Heart left ventricle (tissue), 16 donors: ENCODE measurements at regions not wholly inside any gene's neighbourhood (a gene's known extent, or its start where the extent isn't known, plus 50 kb on each side); places are given as distances from the start of the nearest gene placed in this dataset.

ENCODE experiments used
- ATAC-seq, 4 donors: fragments of 200-7000 bp; cut with Tn5 transposase; one replicate each; pipeline ENCODE4 v1.9.1; 2020 to 2022; ENCODE audit warnings: moderate library complexity in 4 of 4, mild to moderate bottlenecking in 3 of 4, moderate number of reproducible peaks in 1 of 4
- DNase-seq, 5 donors: peaks; one replicate each; pipeline ENCODE4 v3.0.0-alpha.2; 2020
- H3K27ac ChIP-seq, 12 donors: fragments of 200-600 bp; sonication (generic) in 4 of 12; one replicate each; pipeline versions ENCODE4 v1.5.0 to v1.8.0; 2016 to 2022; ENCODE audit warnings: mild to moderate bottlenecking in 2 of 12
- H3K27me3 ChIP-seq, 9 donors: fragments of 200-600 bp; sonication (generic) in 2 of 9; one replicate each; pipeline versions ENCODE4 v1.5.1 to v1.8.0; 2016 to 2022; ENCODE audit warnings: mild to moderate bottlenecking in 3 of 9
- H3K36me3 ChIP-seq, 9 donors: fragments of 200-600 bp; sonication (generic) in 2 of 9; one replicate each; pipeline versions ENCODE4 v1.5.0 to v1.8.0; 2018 to 2022; ENCODE audit warnings: mild to moderate bottlenecking in 2 of 9
- H3K4me1 ChIP-seq, 12 donors: fragments of 200-600 bp; sonication (generic) in 4 of 12; one replicate each; pipeline versions ENCODE4 v1.5.0 to v1.8.0; 2016 to 2022; ENCODE audit warnings: mild to moderate bottlenecking in 3 of 12
- H3K4me3 ChIP-seq, 12 donors: fragments of 200-600 bp; sonication (generic) in 4 of 12; one replicate each; pipeline versions ENCODE4 v1.5.0 to v1.8.0; 2017 to 2022; ENCODE audit warnings: mild to moderate bottlenecking in 9 of 12, moderate library complexity in 4 of 12
- H3K9me3 ChIP-seq, 12 donors: fragments of 200-600 bp; sonication (generic) in 4 of 12; one replicate each; pipeline versions ENCODE4 v1.5.0 to v1.8.0; 2016 to 2022; ENCODE audit warnings: mild to moderate bottlenecking in 1 of 12
- POLR2A ChIP-seq, 2 donors: fragments of 450-650 bp; IDR thresholded peaks; one replicate each; pipeline ENCODE4 v1.6.1; 2017; ENCODE audit warnings: antibody characterized with exemption in 2 of 2, mild to moderate bottlenecking in 2 of 2, moderate library complexity in 2 of 2
- WGBS, 4 donors: extraction: QIAGEN DNeasy Blood & Tissue Kit in 2 of 4; methylation state at CpG; one replicate each; pipeline versions ENCODE4 v1.1.5 to v1.1.7; 2013 to 2018; 5-methylcytosine and 5-hydroxymethylcytosine counted together
- intact Hi-C, 10 donors: fragments of 100-400 bp; cut with DNase I; formaldehyde crosslinking; loops; one replicate each; pipeline versions ENCODE4 v1.11.1 to v1.14.2; 2022
- TF ChIP-seq, protein P1 (sequence below), 12 donors: fragments of 200-600 bp; sonication (generic) in 4 of 12; IDR thresholded peaks; one replicate each; pipeline versions ENCODE4 v1.5.0 to v1.8.0; 2018 to 2022; ENCODE audit warnings: antibody characterized with exemption in 12 of 12, mild to moderate bottlenecking in 5 of 12
- donor health status: ischemic (EF 13 %, LVEDD 7.1; RV severe dilation, severe dysfunction).
- donor health status: healthy with polysubstance abuse.
- donor health status: DM: no; HTN: yes; CAD: no.
- donor health status: DM: no; HTN: no; CAD: no.
- donor health status: ischemic (EF 25% LVEDD 6.9; RV normal size, moderate dysfunction).
- donor health status: ischemic (EF 25% LVEDD 5.7; RV mildly dilated, moderate dysfunction).
- donor health status: healthy.
- donor health status: DM: yes; HTN: yes; CAD: no.
- donor health status: ischemic (EF 35%, LVEDD 5.7; RV mildly dilated, moderate dysfunction).
- donor health status: nonischemic (EF 11% LVEDD 7.7; RV severe dilation, severe dysfunction).
- donor health status: DM: yes; HTN: yes; CAD: no.
- donor health status: PGD.
- donor health status: ischemic (EF 29% LVEDD 5.4; RV normal size, mild dysfunction).
- donor health status: nonischemic (EF 23%, LVEDD 6.1; RV moderate dilation, normal function).

DNA sequence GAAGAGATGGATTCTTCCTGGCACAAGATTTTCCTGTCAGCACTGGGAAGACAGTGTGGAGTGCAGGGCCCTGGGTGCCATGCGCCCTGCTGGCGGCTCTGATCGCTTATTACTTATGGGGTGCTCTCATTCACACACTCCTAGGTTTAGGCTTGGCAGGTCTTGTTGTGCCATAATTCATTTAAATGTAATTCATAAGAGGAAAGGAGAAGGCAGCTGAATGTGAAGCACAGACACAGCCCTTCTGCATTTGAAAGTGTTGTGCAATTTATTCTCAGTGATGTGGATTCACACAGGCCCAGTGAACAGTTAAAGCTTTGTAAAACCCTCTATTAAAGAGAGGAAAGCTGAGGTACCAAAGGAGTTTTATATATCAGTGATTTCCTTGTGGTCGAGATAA is 249.7 kb downstream of the C4orf33 start:
- Histone ChIP-seq H3K27me3 (peaks cover 0 to 7% (median 0%) of the 10 kb centered on the region in 9 donors), H3K36me3 (no peaks in the 10 kb centered on the region), H3K4me3 (no peak overlapping the region), H3K27ac (no peak overlapping the region), H3K4me1 (peaks cover 0 to 23% (median 0%) of the 10 kb centered on the region in 12 donors), H3K9me3 (no peaks in the 10 kb centered on the region)
- WGBS, 4 donors, result 88 to 96% (median 91%) methylated on average over 4 of the region's 4 CpGs
- ATAC-seq (no peak), DNase-seq (no peak)
- TF ChIP-seq, protein P1, sequence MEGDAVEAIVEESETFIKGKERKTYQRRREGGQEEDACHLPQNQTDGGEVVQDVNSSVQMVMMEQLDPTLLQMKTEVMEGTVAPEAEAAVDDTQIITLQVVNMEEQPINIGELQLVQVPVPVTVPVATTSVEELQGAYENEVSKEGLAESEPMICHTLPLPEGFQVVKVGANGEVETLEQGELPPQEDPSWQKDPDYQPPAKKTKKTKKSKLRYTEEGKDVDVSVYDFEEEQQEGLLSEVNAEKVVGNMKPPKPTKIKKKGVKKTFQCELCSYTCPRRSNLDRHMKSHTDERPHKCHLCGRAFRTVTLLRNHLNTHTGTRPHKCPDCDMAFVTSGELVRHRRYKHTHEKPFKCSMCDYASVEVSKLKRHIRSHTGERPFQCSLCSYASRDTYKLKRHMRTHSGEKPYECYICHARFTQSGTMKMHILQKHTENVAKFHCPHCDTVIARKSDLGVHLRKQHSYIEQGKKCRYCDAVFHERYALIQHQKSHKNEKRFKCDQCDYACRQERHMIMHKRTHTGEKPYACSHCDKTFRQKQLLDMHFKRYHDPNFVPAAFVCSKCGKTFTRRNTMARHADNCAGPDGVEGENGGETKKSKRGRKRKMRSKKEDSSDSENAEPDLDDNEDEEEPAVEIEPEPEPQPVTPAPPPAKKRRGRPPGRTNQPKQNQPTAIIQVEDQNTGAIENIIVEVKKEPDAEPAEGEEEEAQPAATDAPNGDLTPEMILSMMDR (IDR thresholded peaks at IDR 0.05), result no peak
- TF ChIP-seq POLR2A (IDR thresholded peaks at IDR 0.05), result no peak
- intact Hi-C loops, result no loop called here

DNA sequence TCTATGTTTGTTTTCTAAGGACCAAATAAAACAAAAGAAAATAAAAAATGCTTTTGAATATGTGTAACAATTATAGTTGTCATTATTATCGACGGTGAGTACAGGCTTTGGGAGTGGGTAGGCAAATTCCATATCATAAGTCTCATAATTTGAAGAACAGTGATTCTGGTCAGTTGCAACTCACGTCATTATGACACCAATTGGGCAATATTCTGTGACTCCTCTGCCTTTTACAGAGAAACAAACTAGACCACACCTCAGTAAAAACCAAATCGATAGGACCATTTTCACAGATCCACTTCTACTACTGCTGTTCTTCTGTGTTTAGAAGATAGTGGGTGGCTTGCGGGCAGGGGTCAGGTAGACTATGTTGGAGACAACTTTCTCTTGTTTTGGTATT is 250.1 kb downstream of the C4orf33 start:
- ATAC-seq, result no peak
- H3K9me3 ChIP-seq, result no peaks in the 10 kb centered on the region
- no peaks in the 10 kb centered on the region for H3K36me3 ChIP-seq
- peaks cover 0 to 7% (median 0%) of the 10 kb centered on the region in 9 donors for H3K27me3 ChIP-seq
- no peak overlapping the region for H3K27ac ChIP-seq
- no peak overlapping the region for H3K4me3 ChIP-seq
- H3K4me1 ChIP-seq, result peaks cover 0 to 23% (median 0%) of the 10 kb centered on the region in 12 donors
- intact Hi-C loops, result no loop called here
- WGBS, 4 donors, result 82 to 92% (median 90%) methylated on average over 5 of the region's 5 CpGs
- no peak for DNase-seq
- TF ChIP-seq POLR2A (IDR thresholded peaks at IDR 0.05), result no peak
- TF ChIP-seq, protein P1 (IDR thresholded peaks at IDR 0.05), result no peak

DNA sequence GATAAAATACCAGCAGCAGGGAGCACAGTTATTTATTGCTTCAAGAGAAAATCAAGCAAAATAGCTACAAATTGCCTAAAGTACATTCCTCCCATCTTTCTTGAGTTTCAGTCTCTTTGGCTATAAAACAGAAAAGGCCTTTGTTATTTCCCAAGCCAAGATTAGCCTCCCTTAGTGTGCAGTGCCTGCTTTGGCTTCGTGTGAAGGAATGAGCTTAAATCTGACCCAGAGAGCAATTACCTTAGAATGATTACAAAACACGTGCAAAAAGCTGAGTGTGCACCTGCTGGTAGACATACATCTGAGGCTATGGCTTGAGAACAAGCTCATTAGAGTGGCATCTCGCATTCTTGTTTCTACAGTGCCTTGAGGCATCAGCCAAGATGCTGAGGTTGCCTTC is 250.8 kb downstream of the C4orf33 start:
- DNase-seq (no peak), ATAC-seq (no peak)
- H3K27me3 ChIP-seq, result peaks cover 0 to 7% (median 0%) of the 10 kb centered on the region in 9 donors
- intact Hi-C loops, result no loop called here
- H3K4me3 ChIP-seq, result no peak overlapping the region
- WGBS, 4 donors, result 75 to 83% (median 79%) methylated on average over 3 of the region's 3 CpGs
- no peaks in the 10 kb centered on the region for H3K36me3 ChIP-seq
- H3K27ac ChIP-seq, result no peak overlapping the region
- TF ChIP-seq, protein P1 (IDR thresholded peaks at IDR 0.05), result no peak
- no peak for TF ChIP-seq POLR2A (IDR thresholded peaks at IDR 0.05)
- H3K9me3 ChIP-seq, result no peaks in the 10 kb centered on the region
- H3K4me1 ChIP-seq, result peaks cover 0 to 23% (median 0%) of the 10 kb centered on the region in 12 donors

DNA sequence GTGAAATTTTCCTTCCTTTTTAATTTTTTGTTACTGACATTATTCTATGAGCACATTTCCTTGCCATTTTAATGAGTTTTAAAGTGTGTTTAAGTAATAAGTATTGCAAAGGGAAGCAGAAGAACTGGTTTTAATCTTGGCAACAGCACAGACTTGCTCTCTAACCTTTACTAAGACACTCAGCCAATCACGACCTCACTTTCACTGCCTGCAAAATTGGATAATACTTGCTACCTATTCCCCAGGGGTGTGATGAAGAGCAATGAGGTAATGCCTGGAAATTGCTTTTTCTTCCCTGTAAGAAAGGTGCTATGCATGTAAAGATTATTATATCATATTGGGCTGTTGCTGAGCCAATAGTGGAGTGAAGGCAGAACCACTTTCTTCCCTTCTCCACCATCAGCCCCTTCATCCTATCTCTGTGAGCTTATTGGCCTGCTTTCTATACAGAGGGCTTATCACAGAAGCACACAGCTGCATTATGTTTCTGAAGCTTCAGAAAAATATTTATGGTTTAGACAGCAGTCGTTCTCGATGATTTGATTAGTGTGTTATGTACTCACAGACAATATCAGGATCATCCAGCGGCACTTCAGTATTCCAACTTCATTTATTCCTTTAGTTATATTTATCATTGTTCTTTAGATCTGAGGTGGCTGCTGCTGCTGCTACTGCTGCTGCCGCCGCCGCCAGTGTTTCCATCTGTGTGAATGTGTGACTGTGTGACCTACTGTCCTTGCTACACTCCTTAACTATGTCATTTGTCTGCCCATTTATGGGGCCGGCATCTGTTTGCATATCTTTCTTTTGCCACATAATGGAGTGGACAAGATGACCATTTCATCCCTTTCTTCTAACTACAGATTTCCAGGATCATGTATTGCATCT is 255.1 kb downstream of the C4orf33 start:
- H3K27me3 ChIP-seq, result peaks cover 0 to 21% (median 2%) of the 10 kb centered on the region in 9 donors
- DNase-seq (no peak), ATAC-seq (no peak)
- H3K9me3 ChIP-seq, result no peaks in the 10 kb centered on the region
- no peaks in the 10 kb centered on the region for H3K36me3 ChIP-seq
- H3K27ac ChIP-seq, result no peak overlapping the region
- H3K4me3 ChIP-seq, result no peak overlapping the region
- WGBS, 4 donors, result 38 to 50% (median 42%) methylated on average over 8 of the region's 8 CpGs
- H3K4me1 ChIP-seq, result peaks cover 0 to 7% (median 0%) of the 10 kb centered on the region in 12 donors
- TF ChIP-seq, protein P1 (IDR thresholded peaks at IDR 0.05), result no peak
- TF ChIP-seq POLR2A (IDR thresholded peaks at IDR 0.05), result no peak
- intact Hi-C loops, result no loop called here
